Endothelial cell (in vitro differentiated cells): ENCODE measurements at regions not wholly inside any gene's neighbourhood (a gene's known extent, or its start where the extent isn't known, plus 50 kb on each side); places are given as distances from the start of the nearest gene placed in this dataset.

ENCODE experiments used
- DNase-seq: peaks from one replicate; pipeline ENCODE4 v3.0.0; 2021; ENCODE audit warnings: low spot score
- H3K27ac Mint-ChIP-seq: one replicate; pipeline ENCODE4 v1.8.0; 2021; ENCODE audit warnings: mixed read lengths, inconsistent platforms; ENCODE audit not compliant: unreplicated experiment
- H3K27me3 Mint-ChIP-seq: one replicate; pipeline ENCODE4 v1.8.0; 2021; ENCODE audit warnings: mild to moderate bottlenecking, moderate library complexity, mixed read lengths, inconsistent platforms; ENCODE audit not compliant: unreplicated experiment
- H3K36me3 Mint-ChIP-seq: one replicate; pipeline ENCODE4 v1.8.0; 2021; ENCODE audit warnings: mild to moderate bottlenecking, low read depth, mixed read lengths, inconsistent platforms; ENCODE audit not compliant: unreplicated experiment
- H3K4me1 Mint-ChIP-seq: one replicate; pipeline ENCODE4 v1.8.0; 2021; ENCODE audit warnings: mild to moderate bottlenecking, mixed read lengths, inconsistent platforms; ENCODE audit not compliant: unreplicated experiment
- H3K4me3 Mint-ChIP-seq: one replicate; pipeline ENCODE4 v1.8.0; 2021; ENCODE audit warnings: mild to moderate bottlenecking, mixed read lengths, inconsistent platforms; ENCODE audit not compliant: unreplicated experiment
- H3K9me3 Mint-ChIP-seq: one replicate; pipeline ENCODE4 v1.8.0; 2021; ENCODE audit warnings: mixed read lengths, inconsistent platforms; ENCODE audit not compliant: unreplicated experiment
- TF ChIP-seq, protein P1 (sequence below): fragments of 200-600 bp; sonication (generic); IDR thresholded peaks from one replicate; pipeline ENCODE4 v1.5.0; 2021; ENCODE audit warnings: antibody characterized with exemption; ENCODE audit not compliant: unreplicated experiment

DNA sequence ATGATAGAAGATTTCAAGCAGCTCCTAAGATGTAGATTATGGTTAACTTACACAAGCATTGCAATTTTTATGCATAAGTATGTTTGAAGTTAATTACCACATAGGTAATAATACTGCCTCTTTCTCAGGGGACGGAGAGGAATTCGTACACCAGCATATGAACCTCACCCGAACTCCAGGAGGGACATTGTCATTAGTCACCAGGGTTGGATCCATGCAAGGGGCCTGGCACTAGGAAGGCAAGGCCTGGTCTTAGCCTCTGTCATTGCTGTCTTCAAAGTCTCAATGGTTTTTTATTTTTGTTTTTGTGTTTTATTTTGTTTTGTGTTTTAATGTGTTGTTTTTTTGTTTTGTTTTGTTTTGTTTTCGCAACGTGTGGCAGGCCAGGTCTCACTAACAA is 145.6 kb upstream of the PPP2R2D start:
- DNase-seq = no peak
- Mint-ChIP-seq H3K36me3 (no peaks in the 10 kb centered on the region), H3K9me3 (no peaks in the 10 kb centered on the region), H3K27ac (no peak overlapping the region), H3K4me1 (no peaks in the 10 kb centered on the region), H3K27me3 (no peaks in the 10 kb centered on the region), H3K4me3 (no peak overlapping the region)
- TF ChIP-seq, protein P1, sequence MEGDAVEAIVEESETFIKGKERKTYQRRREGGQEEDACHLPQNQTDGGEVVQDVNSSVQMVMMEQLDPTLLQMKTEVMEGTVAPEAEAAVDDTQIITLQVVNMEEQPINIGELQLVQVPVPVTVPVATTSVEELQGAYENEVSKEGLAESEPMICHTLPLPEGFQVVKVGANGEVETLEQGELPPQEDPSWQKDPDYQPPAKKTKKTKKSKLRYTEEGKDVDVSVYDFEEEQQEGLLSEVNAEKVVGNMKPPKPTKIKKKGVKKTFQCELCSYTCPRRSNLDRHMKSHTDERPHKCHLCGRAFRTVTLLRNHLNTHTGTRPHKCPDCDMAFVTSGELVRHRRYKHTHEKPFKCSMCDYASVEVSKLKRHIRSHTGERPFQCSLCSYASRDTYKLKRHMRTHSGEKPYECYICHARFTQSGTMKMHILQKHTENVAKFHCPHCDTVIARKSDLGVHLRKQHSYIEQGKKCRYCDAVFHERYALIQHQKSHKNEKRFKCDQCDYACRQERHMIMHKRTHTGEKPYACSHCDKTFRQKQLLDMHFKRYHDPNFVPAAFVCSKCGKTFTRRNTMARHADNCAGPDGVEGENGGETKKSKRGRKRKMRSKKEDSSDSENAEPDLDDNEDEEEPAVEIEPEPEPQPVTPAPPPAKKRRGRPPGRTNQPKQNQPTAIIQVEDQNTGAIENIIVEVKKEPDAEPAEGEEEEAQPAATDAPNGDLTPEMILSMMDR = no peak

DNA sequence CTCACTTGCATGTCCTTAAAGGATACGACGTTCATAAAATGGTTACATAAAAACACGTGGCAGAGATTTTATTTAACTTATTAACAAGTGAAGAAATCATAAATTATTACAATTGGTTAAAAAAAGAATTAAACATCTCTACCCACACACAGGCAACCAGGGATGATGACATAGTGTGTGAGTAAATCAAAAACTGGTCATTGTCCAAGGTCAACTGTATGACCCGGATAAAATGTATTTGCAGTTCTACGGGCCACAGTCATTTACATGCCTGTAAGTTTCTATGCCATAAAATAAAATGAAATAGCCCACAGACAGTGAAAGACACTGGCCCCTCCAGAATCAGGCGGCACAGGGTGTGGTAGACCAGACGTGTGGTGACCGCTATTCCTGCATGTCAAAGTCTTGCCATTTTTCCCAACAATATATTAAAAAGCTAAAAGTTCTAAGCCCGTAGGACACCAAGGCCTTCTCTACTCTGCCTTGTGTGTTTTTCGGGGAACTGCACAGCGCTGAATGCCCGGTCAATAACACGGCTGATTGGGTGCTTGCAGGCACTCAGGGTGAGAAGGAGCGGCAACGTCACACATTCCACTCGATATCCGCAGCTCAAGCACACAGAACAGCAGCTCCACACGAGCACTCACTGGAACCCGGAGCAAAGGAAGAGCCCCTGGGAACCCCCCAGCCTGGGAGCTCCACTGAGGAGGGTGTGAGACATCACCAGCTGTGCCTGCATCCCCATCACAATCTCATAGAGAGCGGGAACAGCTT is 143.3 kb upstream of the PPP2R2D start:
- H3K9me3 Mint-ChIP-seq = no peaks in the 10 kb centered on the region
- H3K4me1 Mint-ChIP-seq = peaks cover 6% of the 10 kb centered on the region
- TF ChIP-seq, protein P1 = no peak
- H3K27me3 Mint-ChIP-seq = no peaks in the 10 kb centered on the region
- H3K27ac Mint-ChIP-seq = no peak overlapping the region
- no peaks in the 10 kb centered on the region for H3K36me3 Mint-ChIP-seq
- DNase-seq = no peak
- no peak overlapping the region for H3K4me3 Mint-ChIP-seq

DNA sequence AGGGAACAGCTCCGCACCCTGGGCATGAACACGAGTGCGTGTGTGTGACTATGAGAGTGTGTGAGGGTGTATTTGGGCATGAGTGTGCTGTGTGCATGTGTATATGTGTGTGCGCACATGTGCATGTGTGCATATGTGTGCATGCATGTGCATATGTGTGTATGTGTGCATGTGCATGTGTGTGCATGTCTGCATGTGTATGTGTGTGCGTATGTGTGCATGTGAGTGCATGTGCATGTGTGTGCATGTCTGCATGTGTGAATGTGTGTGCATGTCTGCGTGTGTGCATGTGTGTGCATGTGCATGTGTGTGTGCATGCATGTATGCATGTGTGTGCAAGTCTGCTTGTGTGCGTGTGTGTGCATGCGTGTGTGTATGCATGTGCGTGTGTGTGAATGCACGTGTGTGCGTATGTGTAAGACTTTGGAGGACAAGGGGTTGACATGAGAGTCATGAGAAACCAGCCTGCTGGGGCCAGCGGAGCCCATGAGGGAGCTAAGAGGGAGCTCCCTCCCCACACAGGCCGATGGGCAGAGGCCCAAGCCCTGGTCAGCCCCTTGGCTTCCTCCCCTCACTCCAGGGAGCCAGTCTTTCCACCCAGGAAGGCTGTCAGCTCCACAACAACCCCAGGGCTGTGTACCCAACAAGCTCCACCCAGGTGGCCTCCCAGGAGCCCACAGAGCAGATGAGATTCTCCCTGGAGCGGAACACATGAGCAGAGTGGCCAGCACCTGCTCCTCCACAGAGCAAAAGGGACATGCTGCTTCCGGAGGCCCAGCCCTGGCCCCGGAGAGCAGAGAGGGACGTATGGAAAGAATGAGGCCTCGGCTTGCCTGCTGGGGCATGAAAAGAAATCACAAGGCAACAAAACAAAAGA is 142.5 kb upstream of the PPP2R2D start:
- H3K27ac Mint-ChIP-seq = no peak overlapping the region
- H3K36me3 Mint-ChIP-seq = no peaks in the 10 kb centered on the region
- peaks cover 7% of the 10 kb centered on the region for H3K4me1 Mint-ChIP-seq
- no peak overlapping the region for H3K4me3 Mint-ChIP-seq
- DNase-seq = no peak
- no peaks in the 10 kb centered on the region for H3K9me3 Mint-ChIP-seq
- H3K27me3 Mint-ChIP-seq = no peaks in the 10 kb centered on the region
- TF ChIP-seq, protein P1 = no peak

DNA sequence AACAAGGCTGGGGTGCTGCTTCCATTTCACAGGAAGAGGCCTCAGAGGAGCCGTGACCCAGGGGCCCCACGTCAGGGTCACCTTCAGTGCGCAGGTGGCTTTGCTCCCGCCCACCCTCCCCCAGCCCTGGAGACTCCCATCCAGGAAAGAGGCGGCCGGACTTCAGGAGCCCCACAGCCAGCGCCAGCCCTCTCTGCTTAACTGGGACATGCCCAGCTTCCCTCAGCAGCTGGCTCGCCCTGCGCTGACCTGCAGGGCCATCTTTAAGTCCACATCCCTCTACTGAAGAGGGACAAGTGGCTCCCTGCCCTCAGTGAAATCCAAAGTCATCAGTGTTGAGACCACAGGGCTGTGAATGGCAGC is 141.9 kb upstream of the PPP2R2D start:
- TF ChIP-seq, protein P1 = no peak
- DNase-seq = no peak
- H3K9me3 Mint-ChIP-seq = no peaks in the 10 kb centered on the region
- no peak overlapping the region for H3K4me3 Mint-ChIP-seq
- H3K4me1 Mint-ChIP-seq = peaks cover 13% of the 10 kb centered on the region
- no peaks in the 10 kb centered on the region for H3K36me3 Mint-ChIP-seq
- H3K27me3 Mint-ChIP-seq = no peaks in the 10 kb centered on the region
- H3K27ac Mint-ChIP-seq = no peak overlapping the region

DNA sequence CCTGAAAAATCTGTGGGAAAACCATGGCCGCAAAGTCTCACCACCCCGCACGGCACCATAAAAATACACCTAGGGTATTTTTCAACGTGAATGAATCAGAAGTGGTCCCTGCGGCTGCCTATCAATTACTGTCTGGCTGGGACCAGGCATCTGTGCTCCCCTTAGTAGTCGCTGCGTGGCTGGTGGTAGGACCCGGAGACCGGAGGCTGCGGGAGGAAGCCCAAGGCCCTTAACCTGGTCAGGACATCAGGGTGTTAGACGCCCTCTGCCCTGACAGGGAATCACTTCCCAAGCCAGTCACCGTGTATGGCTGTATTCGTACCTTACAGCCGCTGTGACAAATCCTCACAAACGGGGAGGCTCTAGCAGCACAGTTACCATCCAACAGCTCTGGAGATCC is 141.5 kb upstream of the PPP2R2D start:
- TF ChIP-seq, protein P1 = no peak
- Mint-ChIP-seq H3K4me1 (peaks cover 14% of the 10 kb centered on the region), H3K36me3 (no peaks in the 10 kb centered on the region), H3K27me3 (no peaks in the 10 kb centered on the region), H3K4me3 (no peak overlapping the region), H3K27ac (no peak overlapping the region), H3K9me3 (no peaks in the 10 kb centered on the region)
- no peak for DNase-seq
